ENCODE measurements at regions not wholly inside any gene's neighbourhood (a gene's known extent, or its start where the extent isn't known, plus 50 kb on each side); places are given as distances from the start of the nearest gene placed in this dataset.

GRCh38 chr14:87869619-87870583, 123.1 kb downstream of the GALC start:
- H3K9me3 Mint-ChIP-seq, result no peaks in the 10 kb centered on the region
- H3K4me1 Mint-ChIP-seq, result peaks cover 14% of the 10 kb centered on the region; the same call in 2 of the 3 replicates
- Histone ChIP-seq H3K4me1 (ENCODE audit: insufficient read depth) (no peaks in the 10 kb centered on the region), H3K27me3 (ENCODE audit: insufficient read depth) (no peaks in the 10 kb centered on the region), H3K79me2 (replicated peaks; ENCODE audit: insufficient read depth) (no peaks in the 10 kb centered on the region), H3K27ac (ENCODE audit: low read depth) (no peak overlapping the region), H3F3A (replicated peaks; ENCODE audit: low read depth) (no peaks in the 10 kb centered on the region), H3K4me2 (no peak overlapping the region), H2AFZ (no peak overlapping the region), H3K9me2 (ENCODE audit: insufficient read depth) (peaks cover 6% of the 10 kb centered on the region; the same call in 1 of the 2 replicates), H4K20me1 (replicated peaks; ENCODE audit: insufficient read depth) (no peaks in the 10 kb centered on the region), H3K36me3 (ENCODE audit: insufficient read depth) (no peaks in the 10 kb centered on the region), H3K4me3 (no peak overlapping the region)
- no peaks in the 10 kb centered on the region for H3K27me3 Mint-ChIP-seq (ENCODE audit: insufficient read depth, low read depth, poor library complexity)
- H3K27ac Mint-ChIP-seq, result no peak overlapping the region
- H3K36me3 Mint-ChIP-seq (ENCODE audit: low read depth), result no peaks in the 10 kb centered on the region
- ATAC-seq, result no peak
- no peak for TF ChIP-seq JUNB (IDR thresholded peaks at IDR 0.05; ENCODE audit: unreplicated experiment)
- no peak for TF ChIP-seq ZNF331 (CRISPR knock-in tag; IDR thresholded peaks at IDR 0.05; ENCODE audit: low read depth)
- TF ChIP-seq CTCF (conservative IDR thresholded peaks at IDR 0.05; ENCODE audit: low read depth in 2 of 2), result no peak
- TF ChIP-seq EZH2phosphoT487 (IDR thresholded peaks at IDR 0.05; ENCODE audit: unreplicated experiment), result no peak
- TF ChIP-seq ZNF462 (CRISPR knock-in tag; IDR thresholded peaks at IDR 0.05), result no peak
- TF ChIP-seq POLR2AphosphoS5 (IDR thresholded peaks at IDR 0.05; ENCODE audit: low read depth), result no peak
- no peak for TF ChIP-seq CREB1 (CRISPR knock-in tag; IDR thresholded peaks at IDR 0.05; ENCODE audit: low read depth)
- no peak for DNase-seq (ENCODE audit: low spot score)
- H3K4me3 Mint-ChIP-seq, result no peak overlapping the region

All from GM23338 (cell line).